ENCODE measurements at regions not wholly inside any gene's neighbourhood (a gene's known extent, or its start where the extent isn't known, plus 50 kb on each side); places are given as distances from the start of the nearest gene placed in this dataset.

- TF ChIP-seq CTCF (IDR thresholded peaks at IDR 0.05 in 4 of 5, conservative IDR thresholded peaks at IDR 0.05 in 1 of 5) (no peak), POLR2A (IDR thresholded peaks at IDR 0.05) (no peak)
These were observed 1159.8 kb upstream of the ADGRL2 start for GRCh38 chr1:80640978-80641377.
